Neural cell (in vitro differentiated cells): ENCODE measurements at regions not wholly inside any gene's neighbourhood (a gene's known extent, or its start where the extent isn't known, plus 50 kb on each side); places are given as distances from the start of the nearest gene placed in this dataset.

Source experiments
- H2AFZ ChIP-seq: fragments of 200-600, 300-800 bp; sonication (generic), shearing (Covaris generic); 2 replicates; pipeline ENCODE4 v1.6.0; 2014; ENCODE audit warnings: low read depth, mild to moderate bottlenecking, antibody characterized with exemption, low read length, moderate library complexity
- H3F3A ChIP-seq: fragments of 200-600 bp; shearing (Covaris generic); 2 replicates; pipeline ENCODE4 v1.6.1; 2016; ENCODE audit warnings: mild to moderate bottlenecking, moderate library complexity, mixed read lengths, antibody characterized with exemption, low read length; ENCODE audit not compliant: insufficient read depth, poor library complexity, severe bottlenecking
- H3K27ac ChIP-seq: fragments of 200-600, 300-800 bp; sonication (generic), shearing (Covaris generic); 2 replicates; pipeline ENCODE4 v1.5.1; 2014; ENCODE audit warnings: mild to moderate bottlenecking, low read length, moderate library complexity
- H3K27me3 ChIP-seq: fragments of 300-800, 200-600 bp; sonication (generic), shearing (Covaris generic); 2 replicates; pipeline ENCODE4 v1.6.0; 2014; ENCODE audit warnings: mild to moderate bottlenecking, low read depth, low read length, moderate library complexity; ENCODE audit not compliant: insufficient read depth
- H3K36me3 ChIP-seq: fragments of 300-800, 200-600 bp; sonication (generic), shearing (Covaris generic); 2 replicates; pipeline ENCODE4 v1.5.1; 2014; ENCODE audit warnings: mild to moderate bottlenecking, antibody characterized with exemption, low read length, moderate library complexity; ENCODE audit not compliant: insufficient read depth
- H3K4me2 ChIP-seq: fragments of 300-800, 200-600 bp; sonication (generic), shearing (Covaris generic); 2 replicates; pipeline ENCODE4 v1.6.0; 2014; ENCODE audit warnings: mild to moderate bottlenecking, low read length
- H3K4me3 ChIP-seq: fragments of 300-800, 200-600 bp; sonication (generic), shearing (Covaris generic); 2 replicates; pipeline ENCODE4 v1.5.1; 2014; ENCODE audit warnings: mild to moderate bottlenecking, low read length, moderate library complexity
- H3K79me2 ChIP-seq: fragments of 200-600 bp; shearing (Covaris generic); replicated peaks from 2 replicates; pipeline ENCODE4 v1.6.0; 2014; ENCODE audit warnings: mild to moderate bottlenecking, low read length, moderate library complexity; ENCODE audit not compliant: insufficient read depth
- H3K9ac ChIP-seq: fragments of 300-800, 200-600 bp; sonication (generic), shearing (Covaris generic); 2 replicates; pipeline ENCODE4 v1.6.1; 2016; ENCODE audit warnings: mild to moderate bottlenecking, low read length, mixed read lengths
- H3K9me2 ChIP-seq: fragments of 200-600 bp; shearing (Covaris generic); 2 replicates; pipeline ENCODE4 v1.6.1; 2016; ENCODE audit warnings: mild to moderate bottlenecking, low read length, mixed read lengths; ENCODE audit not compliant: insufficient read depth
- H3K9me3 ChIP-seq: fragments of 200-600, 300-800 bp; sonication (generic), shearing (Covaris generic); 2 replicates; pipeline ENCODE4 v1.6.1; 2016; ENCODE audit warnings: mild to moderate bottlenecking, mixed run types, low read length, moderate library complexity, mixed read lengths
- H4K20me1 ChIP-seq: fragments of 200-600 bp; shearing (Covaris generic); 2 replicates; pipeline ENCODE4 v1.6.1; 2016; ENCODE audit warnings: mild to moderate bottlenecking, mixed run types; ENCODE audit not compliant: insufficient read depth
- EP300 ChIP-seq: fragments of 450-650 bp; conservative IDR thresholded peaks from 2 replicates; pipeline ENCODE4 v1.6.1; 2014; ENCODE audit warnings: antibody characterized with exemption, mild to moderate bottlenecking, moderate library complexity; ENCODE audit not compliant: poor library complexity, severe bottlenecking
- EZH2 ChIP-seq: fragments of 200-600, 300-800 bp; shearing (Covaris generic), sonication (generic); IDR thresholded peaks from 2 replicates; pipeline ENCODE4 v1.6.1; 2014; ENCODE audit warnings: antibody characterized with exemption, low read length, borderline replicate concordance, mild to moderate bottlenecking; ENCODE audit not compliant: insufficient read depth, poor library complexity, severe bottlenecking
- MXI1 ChIP-seq: fragments of 450-650 bp; conservative IDR thresholded peaks from 2 replicates; pipeline ENCODE4 v1.6.1; 2014; ENCODE audit warnings: antibody characterized with exemption, mild to moderate bottlenecking; ENCODE audit not compliant: poor library complexity, severe bottlenecking
- POLR2AphosphoS5 ChIP-seq: IDR thresholded peaks from 2 replicates; pipeline ENCODE4 v1.6.1; 2012
- RAD21 ChIP-seq: fragments of 450-650 bp; conservative IDR thresholded peaks from 2 replicates; pipeline ENCODE4 v1.6.1; 2014; ENCODE audit warnings: antibody characterized with exemption, mild to moderate bottlenecking, moderate library complexity
- REST ChIP-seq: IDR thresholded peaks from 2 replicates; pipeline ENCODE4 v1.6.1; 2012; ENCODE audit warnings: borderline replicate concordance
- SMC3 ChIP-seq: fragments of 450-650 bp; conservative IDR thresholded peaks from 2 replicates; pipeline ENCODE4 v1.6.1; 2014; ENCODE audit warnings: antibody characterized with exemption, mild to moderate bottlenecking, moderate library complexity; ENCODE audit not compliant: poor library complexity
- TAF1 ChIP-seq: IDR thresholded peaks from 2 replicates; pipeline ENCODE4 v1.6.1; 2012; ENCODE audit warnings: low read depth
- TF ChIP-seq, protein P1 (sequence below): fragments of 450-650 bp; IDR thresholded peaks from 2 replicates; pipeline ENCODE4 v1.5.1; 2014; ENCODE audit warnings: antibody characterized with exemption, mild to moderate bottlenecking, moderate library complexity; ENCODE audit not compliant: poor library complexity, severe bottlenecking

DNA sequence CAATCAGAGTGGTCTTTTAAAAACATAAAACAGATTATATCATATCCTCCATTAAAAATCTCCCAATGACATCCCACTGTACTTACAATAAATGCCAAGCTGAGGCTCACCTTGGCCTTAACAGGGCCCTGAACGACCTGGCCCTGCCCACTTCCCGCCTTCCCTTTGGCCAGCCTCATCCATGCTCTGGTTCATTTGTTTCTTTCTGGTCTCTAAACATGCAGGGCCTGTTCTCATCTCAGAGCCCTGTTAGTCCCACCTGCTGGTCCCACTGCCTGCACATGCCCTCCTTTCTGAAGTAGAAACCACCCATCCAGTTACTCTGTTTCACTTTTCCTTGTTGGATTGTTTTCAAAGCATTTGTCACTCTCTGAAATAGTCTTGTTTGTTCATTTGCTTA, 227.4 kb downstream of the INSC start:
- Histone ChIP-seq H2AFZ (no peak overlapping the region), H3K27ac (no peak overlapping the region), H3K4me3 (no peak overlapping the region), H4K20me1 (no peaks in the 10 kb centered on the region), H3K36me3 (no peaks in the 10 kb centered on the region), H3K79me2 (no peaks in the 10 kb centered on the region), H3K9ac (no peak overlapping the region), H3F3A (no peaks in the 10 kb centered on the region), H3K9me2 (no peaks in the 10 kb centered on the region), H3K27me3 (no peaks in the 10 kb centered on the region), H3K4me2 (no peak overlapping the region), H3K9me3 (no peaks in the 10 kb centered on the region)
- TF ChIP-seq POLR2AphosphoS5, result no peak
- TF ChIP-seq RAD21, result no peak
- TF ChIP-seq REST, result no peak

DNA sequence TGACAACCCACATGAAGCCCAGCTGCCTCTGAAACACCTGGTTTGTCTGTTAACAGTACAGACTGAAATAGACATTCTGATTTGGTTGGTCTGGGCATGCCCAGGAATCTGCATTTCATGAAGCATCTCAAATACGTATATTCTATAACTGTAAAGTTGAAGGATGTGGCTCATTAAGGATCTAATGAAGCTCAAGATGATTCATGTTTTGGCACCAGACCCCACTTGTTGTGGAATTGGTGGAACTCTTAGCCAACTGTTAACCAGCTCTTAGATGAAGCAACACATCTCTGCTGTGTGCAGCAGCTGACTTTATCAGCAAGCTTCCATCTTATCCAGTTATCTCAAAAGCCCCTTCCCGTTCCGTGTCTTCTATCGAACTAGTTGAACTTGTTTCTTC, 232.2 kb downstream of the INSC start:
- H3K36me3 ChIP-seq, result no peaks in the 10 kb centered on the region
- no peak overlapping the region for H3K4me2 ChIP-seq
- H3K9me3 ChIP-seq, result no peaks in the 10 kb centered on the region
- no peak overlapping the region for H3K27ac ChIP-seq
- H3K9me2 ChIP-seq, result no peaks in the 10 kb centered on the region
- H3K4me3 ChIP-seq, result no peak overlapping the region
- no peak for TF ChIP-seq EP300
- TF ChIP-seq TAF1, result no peak
- TF ChIP-seq, protein P1, sequence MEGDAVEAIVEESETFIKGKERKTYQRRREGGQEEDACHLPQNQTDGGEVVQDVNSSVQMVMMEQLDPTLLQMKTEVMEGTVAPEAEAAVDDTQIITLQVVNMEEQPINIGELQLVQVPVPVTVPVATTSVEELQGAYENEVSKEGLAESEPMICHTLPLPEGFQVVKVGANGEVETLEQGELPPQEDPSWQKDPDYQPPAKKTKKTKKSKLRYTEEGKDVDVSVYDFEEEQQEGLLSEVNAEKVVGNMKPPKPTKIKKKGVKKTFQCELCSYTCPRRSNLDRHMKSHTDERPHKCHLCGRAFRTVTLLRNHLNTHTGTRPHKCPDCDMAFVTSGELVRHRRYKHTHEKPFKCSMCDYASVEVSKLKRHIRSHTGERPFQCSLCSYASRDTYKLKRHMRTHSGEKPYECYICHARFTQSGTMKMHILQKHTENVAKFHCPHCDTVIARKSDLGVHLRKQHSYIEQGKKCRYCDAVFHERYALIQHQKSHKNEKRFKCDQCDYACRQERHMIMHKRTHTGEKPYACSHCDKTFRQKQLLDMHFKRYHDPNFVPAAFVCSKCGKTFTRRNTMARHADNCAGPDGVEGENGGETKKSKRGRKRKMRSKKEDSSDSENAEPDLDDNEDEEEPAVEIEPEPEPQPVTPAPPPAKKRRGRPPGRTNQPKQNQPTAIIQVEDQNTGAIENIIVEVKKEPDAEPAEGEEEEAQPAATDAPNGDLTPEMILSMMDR, result no peak
- TF ChIP-seq SMC3, result no peak
- TF ChIP-seq POLR2AphosphoS5, result no peak
- TF ChIP-seq MXI1, result no peak
- TF ChIP-seq REST, result no peak
- TF ChIP-seq EZH2, result no peak
- no peak for TF ChIP-seq RAD21
- no peak overlapping the region for H2AFZ ChIP-seq
- no peaks in the 10 kb centered on the region for H3K27me3 ChIP-seq
- H3K9ac ChIP-seq, result no peak overlapping the region
- H3F3A ChIP-seq, result no peaks in the 10 kb centered on the region
- no peaks in the 10 kb centered on the region for H3K79me2 ChIP-seq
- H4K20me1 ChIP-seq, result no peaks in the 10 kb centered on the region
